Epidermal melanocyte (primary cell): ENCODE measurements at regions not wholly inside any gene's neighbourhood (a gene's known extent, or its start where the extent isn't known, plus 50 kb on each side); places are given as distances from the start of the nearest gene placed in this dataset.
"Not testable (repeated sequence)": the region's sequence is repeated elsewhere in the genome, so short reads cannot be mapped to it uniquely, and the experiment has no call there.

ENCODE experiments used
- DNase-seq: peaks from one replicate; pipeline ENCODE4 v3.0.0; 2011; ENCODE audit warnings: low spot score; ENCODE audit not compliant: insufficient read length

GRCh38 chr12:25424211-25424731 is 128.8 kb downstream of the LMNTD1 start:
- DNase-seq, result no peak

- DNase-seq, result no peak
Measured at GRCh38 chr12:25423355-25424050, 129.6 kb downstream of the LMNTD1 start.

GRCh38 chr12:25422241-25422640 is 130.8 kb downstream of the LMNTD1 start:
- no peak for DNase-seq

GRCh38 chr12:25421651-25422167 is 131.4 kb downstream of the LMNTD1 start:
- DNase-seq, result no peak

GRCh38 chr12:25420116-25420515 is 133.0 kb downstream of the LMNTD1 start:
- DNase-seq, result no peak

- DNase-seq, result no peak
Measured at GRCh38 chr12:25419595-25419994, 133.5 kb downstream of the LMNTD1 start.

GRCh38 chr12:25417071-25417470 is 136.0 kb downstream of the LMNTD1 start:
- no peak for DNase-seq

GRCh38 chr12:25416516-25416915 is 136.6 kb downstream of the LMNTD1 start:
- DNase-seq, result no peak

- no peak for DNase-seq
Measured at GRCh38 chr12:25415004-25415403, 138.1 kb downstream of the LMNTD1 start.

GRCh38 chr12:25412735-25413134 is 140.3 kb downstream of the LMNTD1 start:
- DNase-seq, result no peak

- DNase-seq, result no peak
Measured at GRCh38 chr12:25404955-25405354, 148.1 kb downstream of the LMNTD1 start.

- DNase-seq, result no peak
Measured at GRCh38 chr12:25401547-25402345, 151.0 kb upstream of the KRAS start.

GRCh38 chr12:25397001-25397400 is 146.3 kb upstream of the KRAS start:
- DNase-seq, result no peak

GRCh38 chr12:25395227-25395626 is 144.5 kb upstream of the KRAS start:
- DNase-seq, result no peak

GRCh38 chr12:25394775-25395174 is 144.0 kb upstream of the KRAS start:
- not testable (repeated sequence) for DNase-seq

GRCh38 chr12:25394025-25394424 is 143.3 kb upstream of the KRAS start:
- DNase-seq, result no peak

GRCh38 chr12:25391346-25391745 is 140.6 kb upstream of the KRAS start:
- not testable (repeated sequence) for DNase-seq

GRCh38 chr12:25388183-25388582 is 137.5 kb upstream of the KRAS start:
- DNase-seq, result no peak

- DNase-seq, result no peak
Measured at GRCh38 chr12:25387732-25388050, 137.0 kb upstream of the KRAS start.

GRCh38 chr12:25386831-25387731 is 136.4 kb upstream of the KRAS start:
- DNase-seq, result peak; percentile 71

GRCh38 chr12:25384893-25385248 is 134.1 kb upstream of the KRAS start:
- DNase-seq, result no peak
